GM08714 (cell line): ENCODE measurements at regions not wholly inside any gene's neighbourhood (a gene's known extent, or its start where the extent isn't known, plus 50 kb on each side); places are given as distances from the start of the nearest gene placed in this dataset.

ENCODE experiments used
- H3K4me3 ChIP-seq: fragments of 200-500 bp; sonication (Bioruptor generic); 2 replicates; pipeline ENCODE4 v1.5.1; 2014; ENCODE audit warnings: mild to moderate bottlenecking, low read length, inconsistent platforms
- ZNF274 ChIP-seq: IDR thresholded peaks from 2 replicates; pipeline ENCODE4 v1.6.1; 2012; ENCODE audit warnings: mild to moderate bottlenecking, low read depth, low read length

GRCh38 chr5:62112689-62113228 is 193.2 kb upstream of the KIF2A start:
- H3K4me3 ChIP-seq, result no peak overlapping the region

GRCh38 chr5:62115014-62115413 is 191.0 kb upstream of the KIF2A start:
- no peak overlapping the region for H3K4me3 ChIP-seq
- no peak for TF ChIP-seq ZNF274

More at GRCh38 chr5:62112689-62113228, 193.2 kb upstream of the KIF2A start:
- no peak for TF ChIP-seq ZNF274

- no peak for TF ChIP-seq ZNF274
- H3K4me3 ChIP-seq, result no peak overlapping the region
Measured at GRCh38 chr5:62124266-62124665, 181.7 kb upstream of the KIF2A start.

- no peak for TF ChIP-seq ZNF274
- H3K4me3 ChIP-seq, result no peak overlapping the region
Measured at GRCh38 chr5:62126090-62126489, 179.9 kb upstream of the KIF2A start.

GRCh38 chr5:62127098-62127736 is 178.8 kb upstream of the KIF2A start:
- H3K4me3 ChIP-seq, result no peak overlapping the region
- no peak for TF ChIP-seq ZNF274

GRCh38 chr5:62130107-62130506 is 175.9 kb upstream of the KIF2A start:
- TF ChIP-seq ZNF274, result no peak
- H3K4me3 ChIP-seq, result no peak overlapping the region

DNA sequence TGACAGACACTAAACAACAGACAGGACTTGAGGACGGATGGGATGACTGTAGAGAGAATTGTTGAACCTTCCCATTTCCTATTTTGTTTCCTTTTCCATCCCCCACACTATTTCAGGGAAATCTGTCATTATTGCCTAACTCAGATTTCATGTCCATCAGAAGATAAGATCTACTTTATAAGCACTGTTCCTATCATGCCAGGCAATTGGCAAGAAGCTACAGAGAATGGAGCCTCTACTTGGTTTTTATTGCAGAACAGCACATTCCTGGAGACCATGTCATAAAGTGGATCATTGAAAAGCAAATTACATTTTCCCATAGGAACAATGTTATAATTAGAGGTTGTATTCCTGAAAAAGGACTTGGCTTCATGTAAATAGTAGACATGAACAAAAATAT is 173.7 kb upstream of the KIF2A start:
- no peak overlapping the region for H3K4me3 ChIP-seq
- no peak for TF ChIP-seq ZNF274

- no peak for TF ChIP-seq ZNF274
Measured at GRCh38 chr5:62133426-62133825, 172.6 kb upstream of the KIF2A start.

GRCh38 chr5:62134811-62135210 is 171.2 kb upstream of the KIF2A start:
- no peak for TF ChIP-seq ZNF274

More at GRCh38 chr5:62133426-62133825, 172.6 kb upstream of the KIF2A start:
- H3K4me3 ChIP-seq, result no peak overlapping the region

DNA sequence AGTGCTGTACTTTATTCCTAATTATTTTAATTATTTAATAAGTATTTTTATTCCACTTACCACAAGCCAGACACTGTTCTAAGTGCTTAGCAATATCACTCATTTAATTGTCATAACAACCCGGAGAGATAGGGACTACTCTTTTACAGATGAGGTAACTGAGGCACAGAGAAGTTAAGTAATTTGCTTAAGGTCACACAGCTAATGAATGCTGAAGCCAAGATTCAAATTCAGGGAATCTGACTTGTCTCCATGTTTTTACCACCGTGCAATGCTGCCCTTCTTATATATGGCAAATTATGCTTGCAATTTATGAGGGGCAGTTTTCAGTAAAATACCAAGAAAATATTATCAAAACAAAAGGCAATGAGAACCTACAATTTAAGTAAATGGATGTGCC is 168.4 kb upstream of the KIF2A start:
- H3K4me3 ChIP-seq, result no peak overlapping the region
- TF ChIP-seq ZNF274, result no peak

More at GRCh38 chr5:62134811-62135210, 171.2 kb upstream of the KIF2A start:
- H3K4me3 ChIP-seq, result no peak overlapping the region

DNA sequence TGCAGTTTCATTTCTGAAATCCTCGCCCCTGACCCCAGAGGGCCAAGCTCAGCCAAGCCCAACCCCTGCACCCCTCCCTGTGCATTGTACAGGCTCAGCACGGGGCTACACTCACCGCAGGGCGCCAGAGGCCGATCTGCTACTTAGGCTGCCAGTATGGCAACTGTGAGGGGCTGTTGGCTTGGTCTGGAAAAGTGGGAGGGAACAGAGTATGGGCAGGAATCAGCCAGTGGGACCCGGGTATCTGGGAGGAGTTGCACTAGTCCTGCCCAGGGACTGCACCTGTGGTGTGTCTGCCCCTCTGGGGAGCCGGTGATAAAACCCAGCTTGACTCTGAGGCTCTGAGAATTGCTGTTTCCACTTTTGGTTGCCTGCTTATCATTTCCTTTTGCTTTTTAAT is 167.4 kb upstream of the KIF2A start:
- no peak for TF ChIP-seq ZNF274
- H3K4me3 ChIP-seq, result no peak overlapping the region

- TF ChIP-seq ZNF274, result no peak
Measured at GRCh38 chr5:62139741-62140140, 166.3 kb upstream of the KIF2A start.

DNA sequence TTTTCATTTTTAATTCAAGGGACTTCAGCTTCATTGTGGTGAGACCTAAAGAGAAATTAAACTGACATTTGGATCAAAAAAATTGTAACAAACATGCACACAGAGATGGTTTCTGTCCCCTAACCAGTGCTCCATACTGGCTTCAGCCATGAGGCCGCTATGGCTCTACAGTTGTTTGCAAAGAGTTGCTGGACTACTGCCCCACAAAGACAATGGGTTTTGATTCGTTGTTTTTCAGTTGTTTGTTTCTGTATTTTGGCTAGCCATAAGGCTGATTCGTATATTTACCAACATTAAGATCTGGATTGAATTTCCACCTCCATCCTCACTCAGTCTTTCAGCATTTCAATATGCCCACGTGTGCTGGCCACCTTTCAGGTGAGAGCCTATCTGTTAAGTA is 163.7 kb upstream of the KIF2A start:
- no peak for TF ChIP-seq ZNF274
- no peak overlapping the region for H3K4me3 ChIP-seq

More at GRCh38 chr5:62139741-62140140, 166.3 kb upstream of the KIF2A start:
- H3K4me3 ChIP-seq, result no peak overlapping the region

DNA sequence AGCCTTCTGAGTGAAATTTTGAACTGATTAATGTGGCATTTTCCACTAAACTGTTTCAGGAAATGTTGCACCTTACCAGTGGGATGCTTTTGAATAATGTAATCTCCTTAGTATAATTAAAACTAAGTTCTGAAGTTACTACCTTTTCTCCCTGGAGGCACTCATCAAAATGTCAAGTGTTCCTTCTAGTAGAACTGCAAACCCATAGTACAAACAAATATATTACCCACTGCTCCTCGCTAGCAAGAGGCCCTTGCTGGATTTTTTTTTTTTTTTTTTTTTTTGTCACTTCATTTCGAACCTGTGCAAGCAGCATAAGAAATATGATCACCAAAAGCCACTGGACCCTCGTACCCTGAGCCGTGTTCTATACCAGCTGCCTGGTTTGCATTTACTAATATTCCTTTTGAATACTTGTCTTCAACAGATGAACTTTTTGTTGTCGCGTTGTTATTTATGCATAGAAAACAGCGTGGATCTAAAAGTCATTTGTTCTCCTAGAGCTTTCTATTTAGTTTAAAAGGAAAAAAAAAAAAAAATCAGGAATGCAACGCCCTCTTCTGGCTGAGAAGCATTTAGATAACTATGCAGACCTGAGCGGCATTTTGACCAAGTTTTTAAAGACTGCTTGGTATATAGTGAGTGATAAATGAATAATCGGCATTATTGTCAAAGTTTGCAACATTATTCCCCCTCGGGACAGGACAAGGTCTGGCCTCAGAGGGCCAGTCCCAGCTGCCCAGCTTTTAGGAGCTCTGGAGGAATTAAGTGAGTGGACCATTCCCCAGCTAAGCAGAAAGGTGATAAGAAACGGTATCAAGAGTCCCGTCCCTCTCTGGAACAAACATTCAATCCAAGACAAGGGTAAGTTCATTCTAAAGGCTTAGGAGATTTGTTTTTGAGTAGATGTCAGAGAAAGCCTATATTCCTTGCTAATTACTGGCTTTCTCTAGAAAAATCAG is 162.5 kb upstream of the KIF2A start:
- H3K4me3 ChIP-seq, result no peak overlapping the region
- no peak for TF ChIP-seq ZNF274
